Thoracic aorta (tissue), 2 donors: ENCODE measurements at regions not wholly inside any gene's neighbourhood (a gene's known extent, or its start where the extent isn't known, plus 50 kb on each side); places are given as distances from the start of the nearest gene placed in this dataset.
"Not testable (repeated sequence)": the region's sequence is repeated elsewhere in the genome, so short reads cannot be mapped to it uniquely, and the experiment has no call there.

Experiments
- ATAC-seq: fragments of 150-250 bp; one replicate; pipeline ENCODE4 v1.8.0; 2017; ENCODE audit warnings: low read depth; ENCODE audit not compliant: insufficient number of reproducible peaks, low FRiP score
- DNase-seq: peaks from one replicate; pipeline ENCODE4 v3.0.0-alpha.2; 2020; ENCODE audit warnings: low spot score
- H3K27ac ChIP-seq, 2 donors: fragments of 200-600 bp; sonication (generic); 1 replicate in 1 of 2; 2 replicates in 1 of 2; pipeline ENCODE4 v1.5.1; 2016; ENCODE audit warnings: mild to moderate bottlenecking in 2 of 2, moderate library complexity in 2 of 2
- H3K27me3 ChIP-seq: fragments of 200-600 bp; sonication (generic); replicated peaks from 2 replicates; pipeline ENCODE4 v1.6.0; 2016; ENCODE audit warnings: mild to moderate bottlenecking; ENCODE audit not compliant: insufficient read depth
- H3K36me3 ChIP-seq: fragments of 200-600 bp; sonication (generic); one replicate; pipeline ENCODE4 v1.5.1; 2016
- H3K4me1 ChIP-seq, 2 donors: fragments of 200-600 bp; sonication (generic); 1 replicate in 1 of 2; 2 replicates in 1 of 2; pipeline versions ENCODE4 v1.5.1 to v1.6.0; 2016; ENCODE audit warnings: low read depth in 2 of 2, mild to moderate bottlenecking in 1 of 2; ENCODE audit not compliant: control insufficient read depth in 1 of 2
- H3K4me3 ChIP-seq: fragments of 200-600 bp; sonication (generic); 2 replicates; pipeline ENCODE4 v1.5.1; 2016; ENCODE audit warnings: mild to moderate bottlenecking
- H3K9me3 ChIP-seq: fragments of 200-600 bp; sonication (generic); 2 replicates; pipeline ENCODE4 v1.5.1; 2016
- TF ChIP-seq, protein P1 (sequence below): fragments of 200-600 bp; sonication (generic); IDR thresholded peaks from one replicate; pipeline ENCODE4 v1.5.1; 2019; ENCODE audit warnings: antibody characterized with exemption

DNA sequence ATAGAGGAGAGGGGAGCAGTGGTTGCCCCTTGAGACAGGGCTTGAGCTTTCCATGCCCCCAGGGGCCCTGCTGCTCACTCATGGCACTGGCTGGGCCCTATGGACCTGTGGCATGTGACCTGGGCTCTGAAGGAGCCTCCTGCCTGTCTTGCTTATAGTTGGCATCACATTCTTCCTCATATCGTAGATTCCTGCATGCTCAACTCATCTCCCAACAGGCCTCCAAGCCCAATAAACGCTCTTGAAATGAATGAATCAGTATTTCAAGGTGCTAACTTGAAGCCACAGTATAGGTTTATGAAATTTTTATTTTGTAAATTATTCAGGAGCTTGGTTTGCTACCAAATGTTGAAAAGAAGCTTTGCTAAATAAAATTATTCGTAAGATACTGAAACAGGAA, 93.3 kb upstream of the SLC7A14 start:
- no peak for ATAC-seq
- Histone ChIP-seq H3K4me1 (no peaks in the 10 kb centered on the region), H3K36me3 (no peaks in the 10 kb centered on the region), H3K27me3 (no peaks in the 10 kb centered on the region), H3K27ac (no peak overlapping the region), H3K4me3 (no peak overlapping the region), H3K9me3 (no peaks in the 10 kb centered on the region)
- TF ChIP-seq, protein P1, sequence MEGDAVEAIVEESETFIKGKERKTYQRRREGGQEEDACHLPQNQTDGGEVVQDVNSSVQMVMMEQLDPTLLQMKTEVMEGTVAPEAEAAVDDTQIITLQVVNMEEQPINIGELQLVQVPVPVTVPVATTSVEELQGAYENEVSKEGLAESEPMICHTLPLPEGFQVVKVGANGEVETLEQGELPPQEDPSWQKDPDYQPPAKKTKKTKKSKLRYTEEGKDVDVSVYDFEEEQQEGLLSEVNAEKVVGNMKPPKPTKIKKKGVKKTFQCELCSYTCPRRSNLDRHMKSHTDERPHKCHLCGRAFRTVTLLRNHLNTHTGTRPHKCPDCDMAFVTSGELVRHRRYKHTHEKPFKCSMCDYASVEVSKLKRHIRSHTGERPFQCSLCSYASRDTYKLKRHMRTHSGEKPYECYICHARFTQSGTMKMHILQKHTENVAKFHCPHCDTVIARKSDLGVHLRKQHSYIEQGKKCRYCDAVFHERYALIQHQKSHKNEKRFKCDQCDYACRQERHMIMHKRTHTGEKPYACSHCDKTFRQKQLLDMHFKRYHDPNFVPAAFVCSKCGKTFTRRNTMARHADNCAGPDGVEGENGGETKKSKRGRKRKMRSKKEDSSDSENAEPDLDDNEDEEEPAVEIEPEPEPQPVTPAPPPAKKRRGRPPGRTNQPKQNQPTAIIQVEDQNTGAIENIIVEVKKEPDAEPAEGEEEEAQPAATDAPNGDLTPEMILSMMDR = no peak
- DNase-seq = no peak

DNA sequence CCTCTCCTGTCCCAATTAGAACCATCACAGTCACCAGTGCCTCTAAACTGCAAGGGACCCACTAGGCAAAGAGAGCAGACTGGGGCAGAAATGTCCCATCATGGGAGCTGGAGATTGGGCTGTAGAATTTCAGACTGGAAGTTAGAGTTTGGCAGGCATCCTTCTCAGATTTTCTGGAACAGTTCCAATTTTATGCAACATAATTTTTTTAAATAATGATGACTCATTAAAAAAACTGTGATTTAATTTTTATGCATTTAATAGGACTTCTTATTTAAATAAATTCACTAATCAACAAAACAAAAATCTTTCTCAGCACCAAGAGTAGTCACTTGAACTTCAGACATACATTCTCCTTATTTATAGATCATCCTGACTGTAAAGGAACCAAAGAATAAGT, 84.6 kb upstream of the SLC7A14 start:
- Histone ChIP-seq H3K27me3 (no peaks in the 10 kb centered on the region), H3K4me3 (no peak overlapping the region), H3K27ac (no peak overlapping the region), H3K36me3 (no peaks in the 10 kb centered on the region), H3K4me1 (no peaks in the 10 kb centered on the region), H3K9me3 (no peaks in the 10 kb centered on the region)
- DNase-seq = no peak
- TF ChIP-seq, protein P1 = no peak
- ATAC-seq = no peak

DNA sequence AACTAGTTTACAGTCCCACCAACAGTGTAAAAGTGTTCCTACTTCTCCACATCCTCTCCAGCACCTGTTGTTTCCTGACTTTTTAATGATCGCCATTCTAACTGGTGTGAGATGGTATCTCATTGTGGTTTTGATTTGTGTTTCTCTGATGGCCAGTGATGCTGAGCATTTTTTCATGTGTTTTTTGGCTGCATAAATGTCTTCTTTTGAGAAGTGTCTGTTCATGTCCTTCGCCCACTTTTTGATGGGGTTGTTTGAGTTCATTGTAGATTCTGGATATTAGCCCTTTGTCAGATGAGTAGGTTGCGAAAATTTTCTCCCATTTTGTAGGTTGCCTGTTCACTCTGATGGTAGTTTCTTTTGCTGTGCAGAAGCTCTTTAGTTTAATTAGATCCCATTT, 77.1 kb upstream of the SLC7A14 start:
- H3K36me3 ChIP-seq, ATAC-seq, H3K4me1 ChIP-seq, H3K9me3 ChIP-seq, H3K27ac ChIP-seq, H3K27me3 ChIP-seq, DNase-seq, H3K4me3 ChIP-seq: not testable (repeated sequence)

DNA sequence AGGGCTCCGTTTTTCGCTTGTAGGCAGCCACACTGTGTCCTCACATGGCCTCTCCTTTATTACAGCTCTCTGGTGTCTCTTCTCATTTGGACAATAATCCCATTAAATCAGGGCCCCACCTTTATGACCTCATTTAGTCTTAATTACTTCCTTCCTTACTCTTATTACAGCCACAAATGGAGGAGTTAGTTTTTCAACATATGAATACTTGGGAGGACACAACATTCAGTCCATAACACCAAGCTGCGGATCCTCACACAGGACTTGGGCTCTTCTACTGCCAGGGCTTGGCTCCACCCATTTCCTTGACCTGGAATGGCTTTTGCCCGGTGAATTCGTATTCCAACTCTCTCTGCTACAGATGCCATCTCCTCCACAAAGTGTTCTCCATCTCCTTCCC, 74.3 kb upstream of the SLC7A14 start:
- TF ChIP-seq, protein P1 = no peak
- H3K4me3 ChIP-seq = no peak overlapping the region
- H3K9me3 ChIP-seq = no peaks in the 10 kb centered on the region
- no peak overlapping the region for H3K27ac ChIP-seq
- DNase-seq (no peak), ATAC-seq (no peak)
- H3K4me1 ChIP-seq = no peaks in the 10 kb centered on the region
- no peaks in the 10 kb centered on the region for H3K27me3 ChIP-seq
- no peaks in the 10 kb centered on the region for H3K36me3 ChIP-seq

DNA sequence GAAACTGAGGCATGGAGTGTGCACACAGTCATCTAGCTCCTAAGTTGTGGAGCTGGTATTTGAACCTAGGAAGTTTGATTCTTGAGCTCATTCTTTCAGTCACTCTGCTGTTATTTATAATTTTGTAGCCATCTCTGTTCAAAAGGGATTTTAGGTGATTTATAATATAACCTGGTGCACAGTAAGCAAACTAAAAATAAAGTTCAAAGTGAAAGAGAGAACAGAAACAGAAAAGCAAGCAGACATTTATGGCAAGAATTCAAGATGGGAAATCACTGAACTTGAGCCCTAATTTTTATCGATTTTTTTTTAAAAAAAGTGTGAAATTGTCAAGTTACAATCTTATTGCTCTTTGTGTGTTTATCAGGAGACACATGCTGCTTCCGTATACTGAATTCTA, 71.4 kb upstream of the SLC7A14 start:
- Histone ChIP-seq H3K27ac (no peak overlapping the region), H3K4me1 (no peaks in the 10 kb centered on the region), H3K36me3 (no peaks in the 10 kb centered on the region), H3K4me3 (no peak overlapping the region), H3K9me3 (no peaks in the 10 kb centered on the region), H3K27me3 (no peaks in the 10 kb centered on the region)
- TF ChIP-seq, protein P1 = no peak
- DNase-seq (no peak), ATAC-seq (no peak)

DNA sequence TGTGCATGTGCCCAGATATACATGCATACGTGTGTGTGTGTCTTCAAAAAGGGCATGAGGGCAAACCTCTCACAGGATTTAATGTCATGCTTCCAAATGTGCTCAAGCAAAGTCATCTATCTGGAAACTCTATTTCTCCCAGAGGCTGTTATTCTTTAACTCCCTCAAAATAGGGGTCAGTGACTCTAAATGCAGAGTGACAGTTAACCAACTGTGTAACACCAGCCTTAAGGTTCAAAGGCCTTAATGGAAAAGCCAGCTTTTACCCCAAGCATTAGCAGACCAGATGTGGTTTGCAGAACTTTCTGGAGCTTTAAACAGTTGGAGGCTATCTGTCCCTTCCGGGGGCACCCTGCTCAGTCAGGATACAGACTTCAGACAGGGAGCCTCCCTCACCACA, 70.4 kb upstream of the SLC7A14 start:
- TF ChIP-seq, protein P1 = no peak
- DNase-seq (no peak), ATAC-seq (no peak)
- Histone ChIP-seq H3K9me3 (no peaks in the 10 kb centered on the region), H3K4me1 (no peaks in the 10 kb centered on the region), H3K27ac (no peak overlapping the region), H3K4me3 (no peak overlapping the region), H3K27me3 (no peaks in the 10 kb centered on the region), H3K36me3 (no peaks in the 10 kb centered on the region)
